Stomach (tissue), 8 donors: ENCODE measurements at regions not wholly inside any gene's neighbourhood (a gene's known extent, or its start where the extent isn't known, plus 50 kb on each side); places are given as distances from the start of the nearest gene placed in this dataset.

Experiments used
- DNase-seq, 2 donors: peaks; one replicate each; pipeline versions ENCODE4 v3.0.0 to v3.0.0-alpha.2; 2013 to 2019
- H3K27ac ChIP-seq, 5 donors: fragments of 200-600 bp in 4 of 5; sonication (generic) in 4 of 5; one replicate each; pipeline ENCODE4 v1.5.1; 2013 to 2019; ENCODE audit warnings: mild to moderate bottlenecking in 1 of 5, moderate library complexity in 1 of 5
- H3K27me3 ChIP-seq, 3 donors: fragments of 200-600 bp; sonication (generic); one replicate each; pipeline ENCODE4 v1.5.1; 2017 to 2019; ENCODE audit warnings: mixed run types in 1 of 3
- H3K36me3 ChIP-seq, 4 donors: fragments of 200-600 bp; sonication (generic); 1 replicate in 3 of 4; 2 replicates in 1 of 4; pipeline ENCODE4 v1.5.1; 2016 to 2019
- H3K4me1 ChIP-seq, 4 donors: fragments of 200-600 bp; sonication (generic); one replicate each; pipeline ENCODE4 v1.5.1; 2016 to 2019
- H3K4me3 ChIP-seq, 4 donors: fragments of 200-600 bp; sonication (generic) in 3 of 4; one replicate each; pipeline ENCODE4 v1.5.1; 2016 to 2019; ENCODE audit warnings: mild to moderate bottlenecking in 1 of 4
- H3K9me3 ChIP-seq, 4 donors: fragments of 200-600 bp; sonication (generic); one replicate each; pipeline ENCODE4 v1.5.1; 2016 to 2019
- CTCF ChIP-seq, 7 experiments: fragments of 450-650 bp in 4 of 7; fragments of 200-600 bp in 3 of 7; sonication (generic) in 3 of 7; IDR thresholded peaks; one replicate each; pipeline ENCODE4 v1.5.1; 2016 to 2019; ENCODE audit warnings: antibody characterized with exemption in 7 of 7, control low read depth in 2 of 7, mild to moderate bottlenecking in 1 of 7
- EP300 ChIP-seq: sonication (generic); formaldehyde crosslinking; IDR thresholded peaks from one replicate; pipeline ENCODE4 v1.6.1; 2017; ENCODE audit warnings: antibody characterized with exemption
- POLR2A ChIP-seq, 4 donors: fragments of 450-650 bp; IDR thresholded peaks; one replicate each; pipeline ENCODE4 v1.6.1; 2016; ENCODE audit warnings: antibody characterized with exemption in 4 of 4, control low read depth in 2 of 4, mild to moderate bottlenecking in 1 of 4, moderate library complexity in 1 of 4
- POLR2AphosphoS5 ChIP-seq, 3 donors: sonication (generic); formaldehyde crosslinking; IDR thresholded peaks; one replicate each; pipeline ENCODE4 v1.6.1; 2016; ENCODE audit warnings: antibody characterized with exemption in 3 of 3
- WGBS, 5 donors: extraction: QIAGEN DNeasy Blood & Tissue Kit in 3 of 5; methylation state at CpG; one replicate each; pipeline versions ENCODE4 v1.1.5 to v1.1.7; 2013 to 2018; 5-methylcytosine and 5-hydroxymethylcytosine counted together
- intact Hi-C: fragments of 100-400 bp; cut with DNase I; formaldehyde crosslinking; loops from one replicate; pipeline ENCODE4 v1.15.1; 2023; ENCODE audit warnings: low total_unique reads
- donor health status: healthy with polysubstance abuse.
- donor health status: Bipolar disorder and iron deficiency.
- donor health status: healthy.

- H3K27me3 ChIP-seq, result no peaks in the 10 kb centered on the region
- H3K36me3 ChIP-seq, result no peaks in the 10 kb centered on the region
- TF ChIP-seq CTCF (IDR thresholded peaks at IDR 0.05) (no peak), EP300 (no peak), POLR2A (IDR thresholded peaks at IDR 0.05) (no peak), POLR2AphosphoS5 (IDR thresholded peaks at IDR 0.05) (no peak)
- no peak for DNase-seq
- no peaks in the 10 kb centered on the region for H3K4me1 ChIP-seq
- WGBS, 5 donors, result 52 to 73% (median 66%) methylated on average over 3 of the region's 3 CpGs
- no peak overlapping the region for H3K4me3 ChIP-seq
- intact Hi-C loops, result no loop called here
- H3K27ac ChIP-seq, result no peak overlapping the region
- H3K9me3 ChIP-seq, result peaks cover 0 to 9% (median 3%) of the 10 kb centered on the region in 4 donors
Measured at GRCh38 chrX:9258421-9259104, 206.3 kb upstream of the TBL1X start.

- DNase-seq, result no peak
- Histone ChIP-seq H3K4me3 (no peak overlapping the region), H3K27ac (no peak overlapping the region), H3K9me3 (peaks cover 0 to 9% (median 3%) of the 10 kb centered on the region in 4 donors), H3K4me1 (no peaks in the 10 kb centered on the region), H3K27me3 (no peaks in the 10 kb centered on the region), H3K36me3 (no peaks in the 10 kb centered on the region)
- 70 to 78% (median 75%) methylated on average over 1 of the region's 1 CpG for WGBS, 5 donors
- no peak for TF ChIP-seq POLR2A (IDR thresholded peaks at IDR 0.05)
- intact Hi-C loops, result no loop called here
Measured at GRCh38 chrX:9260603-9261002, 204.3 kb upstream of the TBL1X start.

- intact Hi-C loops, result no loop called here
- H3K27me3 ChIP-seq, result no peaks in the 10 kb centered on the region
- H3K36me3 ChIP-seq, result no peaks in the 10 kb centered on the region
- TF ChIP-seq CTCF (IDR thresholded peaks at IDR 0.05) (no peak), EP300 (no peak), POLR2AphosphoS5 (IDR thresholded peaks at IDR 0.05) (no peak), POLR2A (IDR thresholded peaks at IDR 0.05) (no peak)
- no peak overlapping the region for H3K4me3 ChIP-seq
- H3K27ac ChIP-seq, result no peak overlapping the region
- WGBS, 5 donors, result 40 to 58% (median 46%) methylated on average over 5 to 6 of the region's 6 CpGs
- peak in 1 of 2 donors; percentile 22 for DNase-seq
- no peaks in the 10 kb centered on the region for H3K4me1 ChIP-seq
- H3K9me3 ChIP-seq, result no peaks in the 10 kb centered on the region
Measured at GRCh38 chrX:9267415-9267814, 197.4 kb upstream of the TBL1X start.

- no peak for DNase-seq
- intact Hi-C loops, result no loop called here
- WGBS, 5 donors, result 84 to 96% (median 96%) methylated on average over 4 of the region's 4 CpGs
Measured at GRCh38 chrX:9269134-9269533, 195.7 kb upstream of the TBL1X start.

More at GRCh38 chrX:9269134-9269533, 195.7 kb upstream of the TBL1X start:
- no peaks in the 10 kb centered on the region for H3K4me1 ChIP-seq
- TF ChIP-seq EP300, result no peak
- TF ChIP-seq POLR2AphosphoS5 (IDR thresholded peaks at IDR 0.05), result no peak
- no peak for TF ChIP-seq CTCF (IDR thresholded peaks at IDR 0.05)
- TF ChIP-seq POLR2A (IDR thresholded peaks at IDR 0.05), result no peak
- no peaks in the 10 kb centered on the region for H3K36me3 ChIP-seq
- H3K4me3 ChIP-seq, result no peak overlapping the region
- no peaks in the 10 kb centered on the region for H3K9me3 ChIP-seq
- no peaks in the 10 kb centered on the region for H3K27me3 ChIP-seq
- H3K27ac ChIP-seq, result no peak overlapping the region
